HFFc6 (cell line): ENCODE measurements at regions not wholly inside any gene's neighbourhood (a gene's known extent, or its start where the extent isn't known, plus 50 kb on each side); places are given as distances from the start of the nearest gene placed in this dataset.

Experiments used
- DNase-seq: peaks from one replicate; pipeline ENCODE4 v3.0.0-alpha.2; 2018
- H3K27ac Mint-ChIP-seq: 2 replicates; pipeline ENCODE4 v1.8.0; 2020; ENCODE audit warnings: mild to moderate bottlenecking, mixed read lengths
- H3K27me3 Mint-ChIP-seq: 2 replicates; pipeline ENCODE4 v1.8.0; 2021; ENCODE audit warnings: mild to moderate bottlenecking, moderate library complexity, mixed read lengths; ENCODE audit not compliant: insufficient read depth
- H3K36me3 Mint-ChIP-seq: 2 replicates; pipeline ENCODE4 v1.8.0; 2021; ENCODE audit warnings: low read depth, mixed read lengths
- H3K4me1 Mint-ChIP-seq: 2 replicates; pipeline ENCODE4 v1.8.0; 2020; ENCODE audit warnings: low read depth, mixed read lengths
- H3K4me3 Mint-ChIP-seq: 2 replicates; pipeline ENCODE4 v1.8.0; 2020; ENCODE audit warnings: mild to moderate bottlenecking, moderate library complexity, mixed read lengths
- H3K9me3 Mint-ChIP-seq: 2 replicates; pipeline ENCODE4 v1.8.0; 2020; ENCODE audit warnings: mild to moderate bottlenecking, mixed read lengths
- CTCF ChIP-seq: fragments of 200-600 bp; sonication (generic); IDR thresholded peaks from 2 replicates; pipeline ENCODE4 v1.5.0; 2021; ENCODE audit warnings: antibody characterized with exemption, mild to moderate bottlenecking

DNA sequence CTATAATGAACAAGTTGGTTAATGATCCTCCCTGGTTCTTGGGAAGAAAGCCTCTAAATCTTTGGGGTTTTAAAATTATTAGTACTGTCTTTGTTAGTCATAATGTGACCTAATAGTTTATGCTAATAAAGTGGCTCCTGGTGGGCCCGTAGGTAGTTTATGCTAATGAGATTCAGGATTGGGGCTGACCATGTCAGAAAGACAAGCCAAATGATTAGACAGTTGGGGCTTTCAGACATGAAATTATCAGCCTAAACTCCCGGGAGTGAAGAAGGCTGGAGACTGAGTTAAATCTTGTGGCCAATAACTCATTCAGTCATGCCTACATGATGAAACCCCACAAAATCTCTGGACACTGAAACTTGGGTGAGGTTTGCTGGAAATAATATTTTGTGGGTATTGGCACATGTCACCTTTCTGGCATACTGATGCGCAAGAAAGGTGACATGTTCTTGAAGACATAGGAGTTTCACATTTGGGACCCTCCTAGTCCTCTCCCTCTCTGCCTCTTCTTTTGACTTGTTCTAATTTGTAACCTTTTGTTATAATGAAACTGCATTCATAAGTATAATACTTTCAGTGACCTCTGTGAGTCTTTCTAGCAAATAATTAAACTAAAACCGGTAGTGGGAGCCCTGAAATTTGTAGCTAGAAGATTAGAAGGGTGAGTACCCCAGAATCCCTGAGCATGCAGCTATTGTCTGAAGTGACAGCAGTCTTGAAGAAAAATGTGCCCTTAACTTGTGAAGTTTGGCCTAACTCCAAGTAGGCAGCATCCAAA, 196.8 kb upstream of the FSTL5 start:
- DNase-seq, result no peak
- Mint-ChIP-seq H3K9me3 (peaks cover 38% of the 10 kb centered on the region), H3K27me3 (no peaks in the 10 kb centered on the region), H3K4me3 (no peak overlapping the region), H3K36me3 (no peaks in the 10 kb centered on the region), H3K27ac (no peak overlapping the region), H3K4me1 (no peaks in the 10 kb centered on the region)
- no peak for TF ChIP-seq CTCF

- no peak for DNase-seq
- no peak overlapping the region for H3K27ac Mint-ChIP-seq
- no peaks in the 10 kb centered on the region for H3K27me3 Mint-ChIP-seq
- H3K9me3 Mint-ChIP-seq, result peaks cover 26% of the 10 kb centered on the region
- H3K36me3 Mint-ChIP-seq, result no peaks in the 10 kb centered on the region
- TF ChIP-seq CTCF, result no peak
- no peaks in the 10 kb centered on the region for H3K4me1 Mint-ChIP-seq
- no peak overlapping the region for H3K4me3 Mint-ChIP-seq
Observed at GRCh38 chr4:162356181-162356580, 192.4 kb upstream of the FSTL5 start.

GRCh38 chr4:162352580-162353107, 188.8 kb upstream of the FSTL5 start:
- Mint-ChIP-seq H3K27ac (no peak overlapping the region), H3K9me3 (peaks cover 11% of the 10 kb centered on the region), H3K4me3 (no peak overlapping the region), H3K36me3 (no peaks in the 10 kb centered on the region), H3K27me3 (no peaks in the 10 kb centered on the region; the same call in 1 of the 2 replicates), H3K4me1 (no peaks in the 10 kb centered on the region)
- no peak for TF ChIP-seq CTCF
- DNase-seq, result no peak

- no peaks in the 10 kb centered on the region; the same call in 1 of the 2 replicates for H3K27me3 Mint-ChIP-seq
- no peak overlapping the region for H3K27ac Mint-ChIP-seq
- no peaks in the 10 kb centered on the region for H3K4me1 Mint-ChIP-seq
- no peak overlapping the region for H3K4me3 Mint-ChIP-seq
- no peak for TF ChIP-seq CTCF
- peaks cover 14% of the 10 kb centered on the region for H3K9me3 Mint-ChIP-seq
- no peaks in the 10 kb centered on the region for H3K36me3 Mint-ChIP-seq
- DNase-seq, result no peak
Observed at GRCh38 chr4:162350331-162350730, 186.5 kb upstream of the FSTL5 start.

GRCh38 chr4:162349395-162349794, 185.6 kb upstream of the FSTL5 start:
- TF ChIP-seq CTCF, result no peak
- no peaks in the 10 kb centered on the region for H3K36me3 Mint-ChIP-seq
- H3K4me1 Mint-ChIP-seq, result no peaks in the 10 kb centered on the region
- peaks cover 9% of the 10 kb centered on the region for H3K9me3 Mint-ChIP-seq
- no peak overlapping the region for H3K4me3 Mint-ChIP-seq
- no peaks in the 10 kb centered on the region; the same call in 1 of the 2 replicates for H3K27me3 Mint-ChIP-seq
- no peak overlapping the region for H3K27ac Mint-ChIP-seq
- DNase-seq, result no peak
